ENCODE measurements at regions not wholly inside any gene's neighbourhood (a gene's known extent, or its start where the extent isn't known, plus 50 kb on each side); places are given as distances from the start of the nearest gene placed in this dataset.

- no peak overlapping the region for H3K4me3 ChIP-seq (ENCODE audit: low read depth, low read length)
- no peak for DNase-seq (ENCODE audit: low read depth)
- no peak for TF ChIP-seq CTCF (IDR thresholded peaks at IDR 0.05; ENCODE audit: low read depth, low read length, missing control alignments)
These were observed 58.8 kb upstream of the ZNF804B start for GRCh38 chr7:88700725-88701124.

- DNase-seq (ENCODE audit: low read depth), result no peak
- TF ChIP-seq CTCF (IDR thresholded peaks at IDR 0.05; ENCODE audit: low read depth, low read length, missing control alignments), result no peak
- H3K4me3 ChIP-seq (ENCODE audit: low read depth, low read length), result no peak overlapping the region
These were observed 65.3 kb upstream of the ZNF804B start for GRCh38 chr7:88694207-88694606.

- DNase-seq (ENCODE audit: low read depth), result no peak
- TF ChIP-seq CTCF (IDR thresholded peaks at IDR 0.05; ENCODE audit: low read depth, low read length, missing control alignments), result no peak
- H3K4me3 ChIP-seq (ENCODE audit: low read depth, low read length), result no peak overlapping the region
These were observed 66.4 kb upstream of the ZNF804B start for GRCh38 chr7:88693131-88693530.

GRCh38 chr7:88692493-88692892 is 67.0 kb upstream of the ZNF804B start:
- TF ChIP-seq CTCF (IDR thresholded peaks at IDR 0.05; ENCODE audit: low read depth, low read length, missing control alignments), result no peak
- no peak overlapping the region for H3K4me3 ChIP-seq (ENCODE audit: low read depth, low read length)
- no peak for DNase-seq (ENCODE audit: low read depth)

- no peak overlapping the region for H3K4me3 ChIP-seq (ENCODE audit: low read depth, low read length)
- TF ChIP-seq CTCF (IDR thresholded peaks at IDR 0.05; ENCODE audit: low read depth, low read length, missing control alignments), result no peak
- no peak for DNase-seq (ENCODE audit: low read depth)
These were observed 69.7 kb upstream of the ZNF804B start for GRCh38 chr7:88689821-88690220.

- DNase-seq (ENCODE audit: low read depth), result no peak
- H3K4me3 ChIP-seq (ENCODE audit: low read depth, low read length), result no peak overlapping the region
- no peak for TF ChIP-seq CTCF (IDR thresholded peaks at IDR 0.05; ENCODE audit: low read depth, low read length, missing control alignments)
These were observed 71.3 kb upstream of the ZNF804B start for GRCh38 chr7:88688222-88688621.

- no peak for TF ChIP-seq CTCF (IDR thresholded peaks at IDR 0.05; ENCODE audit: low read depth, low read length, missing control alignments)
- H3K4me3 ChIP-seq (ENCODE audit: low read depth, low read length), result no peak overlapping the region
- no peak for DNase-seq (ENCODE audit: low read depth)
These were observed 72.9 kb upstream of the ZNF804B start for GRCh38 chr7:88686468-88687229.

All from GM12864 (cell line).